GM12864 (cell line): ENCODE measurements at regions not wholly inside any gene's neighbourhood (a gene's known extent, or its start where the extent isn't known, plus 50 kb on each side); places are given as distances from the start of the nearest gene placed in this dataset.

Source experiments
- DNase-seq: peaks from one replicate; pipeline ENCODE4 v3.0.0-alpha.2; 2011; ENCODE audit warnings: low read depth
- H3K4me3 ChIP-seq: 2 replicates; pipeline ENCODE4 v1.5.1; 2011; ENCODE audit warnings: mild to moderate bottlenecking, low read depth, low read length, control low read depth
- CTCF ChIP-seq: IDR thresholded peaks from 2 replicates; pipeline ENCODE4 v1.5.1; 2011; ENCODE audit warnings: low read depth, mild to moderate bottlenecking, moderate library complexity, low read length, control low read depth, inconsistent platforms; ENCODE audit errors: missing control alignments

GRCh38 chr2:128834207-128834879 is 515.7 kb upstream of the HS6ST1 start:
- H3K4me3 ChIP-seq: no peak overlapping the region
- DNase-seq: no peak
- no peak for TF ChIP-seq CTCF

- H3K4me3 ChIP-seq: no peak overlapping the region
- no peak for DNase-seq
- no peak for TF ChIP-seq CTCF
Measured at GRCh38 chr2:128834880-128835252, 516.2 kb upstream of the HS6ST1 start.

- DNase-seq: no peak
- H3K4me3 ChIP-seq: no peak overlapping the region
- no peak for TF ChIP-seq CTCF
Measured at GRCh38 chr2:128835342-128835855, 516.7 kb upstream of the HS6ST1 start.

- H3K4me3 ChIP-seq: no peak overlapping the region
- no peak for DNase-seq
- TF ChIP-seq CTCF: no peak
Measured at GRCh38 chr2:128835974-128836373, 517.3 kb upstream of the HS6ST1 start.

GRCh38 chr2:128836559-128837100 is 518.0 kb upstream of the HS6ST1 start:
- no peak for TF ChIP-seq CTCF
- no peak for DNase-seq
- H3K4me3 ChIP-seq: no peak overlapping the region

- TF ChIP-seq CTCF: no peak
- no peak overlapping the region for H3K4me3 ChIP-seq
Measured at GRCh38 chr2:128838244-128838643, 519.6 kb upstream of the HS6ST1 start.

GRCh38 chr2:128841803-128842202 is 523.1 kb upstream of the HS6ST1 start:
- no peak for TF ChIP-seq CTCF
- no peak overlapping the region for H3K4me3 ChIP-seq
- DNase-seq: no peak

More at GRCh38 chr2:128838244-128838643, 519.6 kb upstream of the HS6ST1 start:
- no peak for DNase-seq
